NCI-H524 treated with DMSO at 0.1 percent for 48 hours (cell line): ENCODE measurements at regions not wholly inside any gene's neighbourhood (a gene's known extent, or its start where the extent isn't known, plus 50 kb on each side); places are given as distances from the start of the nearest gene placed in this dataset.

Experiments
- DNase-seq: peaks from one replicate; lab custom pipeline; 2025; lab: John Stamatoyannopoulos, UW

- no peak for DNase-seq
Measured at GRCh38 chr21:24894324-24894723, 713.0 kb downstream of the MRPL39 start.

- DNase-seq: no peak
Measured at GRCh38 chr21:24890021-24890420, 717.3 kb downstream of the MRPL39 start.

GRCh38 chr21:24881506-24881905, 725.8 kb downstream of the MRPL39 start:
- no peak for DNase-seq

GRCh38 chr21:24870633-24871032, 736.6 kb downstream of the MRPL39 start:
- DNase-seq: no peak

DNA sequence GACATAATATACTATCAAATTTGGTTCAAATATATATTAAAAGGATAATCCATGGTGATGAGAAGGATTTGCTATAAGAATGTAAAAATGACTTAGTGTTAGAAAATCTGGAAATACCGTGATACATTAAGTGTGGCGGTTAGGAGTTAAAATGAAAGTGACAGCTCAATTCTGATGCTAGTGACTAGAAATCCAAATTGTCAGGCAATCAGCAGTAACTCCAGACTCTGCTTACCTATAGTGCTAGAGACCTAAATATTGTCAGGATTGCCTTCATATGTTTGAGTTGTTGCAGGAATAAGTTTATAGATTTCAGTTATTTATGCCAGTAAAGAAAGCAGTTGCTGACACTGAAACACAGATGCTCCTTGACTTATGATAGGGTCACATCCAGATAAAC, 737.4 kb downstream of the MRPL39 start:
- no peak for DNase-seq

- no peak for DNase-seq
Measured at GRCh38 chr21:24868117-24868516, 739.2 kb downstream of the MRPL39 start.

- DNase-seq: no peak
Measured at GRCh38 chr21:24861471-24861870, 745.8 kb downstream of the MRPL39 start.

- no peak for DNase-seq
Measured at GRCh38 chr21:24856326-24856725, 751.0 kb downstream of the MRPL39 start.

GRCh38 chr21:24852610-24853195, 754.6 kb downstream of the MRPL39 start:
- DNase-seq: no peak

- no peak for DNase-seq
Measured at GRCh38 chr21:24850121-24850520, 757.2 kb downstream of the MRPL39 start.

- DNase-seq: no peak
Measured at GRCh38 chr21:24844671-24845070, 762.6 kb downstream of the MRPL39 start.

DNA sequence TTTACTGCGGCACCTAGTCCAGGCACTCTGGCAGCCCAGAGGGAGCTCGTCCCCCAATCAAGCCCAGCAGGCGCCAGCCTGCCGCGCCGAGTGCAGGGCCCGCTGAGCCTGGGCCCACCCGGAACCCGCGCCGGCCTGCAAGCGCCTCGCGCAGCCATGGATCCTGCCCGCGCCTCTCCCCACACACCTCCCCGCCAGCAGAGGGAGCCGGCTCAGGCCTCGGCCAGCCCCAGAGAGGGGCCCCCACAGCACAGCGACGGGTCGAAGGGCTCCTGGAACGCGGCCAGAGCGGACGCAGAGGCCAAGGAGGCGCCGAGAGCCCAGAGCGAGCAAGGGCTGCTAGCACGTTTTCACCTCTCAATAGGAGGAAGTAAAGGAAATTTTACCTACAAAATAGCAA, 767.0 kb downstream of the MRPL39 start:
- DNase-seq: no peak

DNA sequence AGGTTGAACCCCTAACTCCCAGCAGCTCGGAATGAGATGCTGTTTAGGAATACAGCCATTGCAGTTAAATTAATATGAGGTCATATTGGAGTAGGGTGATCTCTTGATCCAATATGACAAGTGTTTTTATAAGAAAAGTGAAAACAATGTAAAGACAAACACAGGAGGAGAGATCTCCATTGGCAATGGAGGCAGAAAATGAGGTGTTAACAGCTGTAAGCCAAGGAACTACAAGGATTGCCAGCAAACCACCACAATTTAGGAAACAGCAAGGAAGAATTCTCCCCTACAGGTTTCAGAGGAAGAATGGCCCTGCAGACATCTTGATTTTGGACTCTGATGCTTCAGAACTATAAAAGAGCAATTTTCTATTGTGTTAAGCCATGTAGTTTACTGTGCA, 774.3 kb downstream of the MRPL39 start:
- DNase-seq: no peak

GRCh38 chr21:24829397-24829796, 777.9 kb downstream of the MRPL39 start:
- no peak for DNase-seq

DNA sequence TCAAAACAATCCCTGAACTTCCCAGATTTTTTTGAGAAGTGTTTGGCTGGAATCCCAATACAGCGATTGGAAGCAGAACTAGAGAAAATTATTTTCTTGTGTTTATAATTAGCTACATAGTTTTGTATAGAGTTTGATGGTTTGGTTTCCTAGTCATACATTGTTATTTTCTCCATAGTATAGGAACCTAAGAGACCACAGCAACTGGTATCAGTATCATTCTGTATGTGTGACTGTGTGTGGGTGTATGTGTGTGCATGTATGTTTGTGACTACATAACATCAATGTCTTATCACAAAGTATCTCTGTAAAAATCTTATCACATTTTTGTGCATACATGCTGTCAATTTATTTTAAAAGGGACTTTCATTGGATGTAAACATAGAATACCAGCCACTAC, 780.5 kb downstream of the MRPL39 start:
- no peak for DNase-seq

- DNase-seq: no peak
Measured at GRCh38 chr21:24825348-24825747, 781.9 kb downstream of the MRPL39 start.

DNA sequence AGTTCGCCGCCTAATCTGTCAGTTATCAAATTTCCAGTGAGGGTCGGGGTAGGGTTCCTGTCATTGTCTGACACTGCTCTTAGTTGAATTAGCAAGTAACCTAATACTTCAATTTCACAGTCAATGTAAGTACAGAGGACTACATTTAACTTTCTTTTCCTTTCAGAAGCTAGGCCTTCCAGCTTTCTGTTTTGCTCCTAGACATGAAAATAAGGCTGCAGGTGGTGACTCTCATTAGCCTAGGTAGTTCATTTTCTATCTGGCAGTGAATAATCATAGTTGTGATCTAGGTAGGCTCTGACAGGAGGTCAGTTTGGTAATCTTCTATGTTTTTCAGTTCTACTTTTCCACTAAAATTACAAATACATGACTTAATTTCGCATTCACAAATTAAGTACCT, 783.1 kb downstream of the MRPL39 start:
- DNase-seq: no peak

DNA sequence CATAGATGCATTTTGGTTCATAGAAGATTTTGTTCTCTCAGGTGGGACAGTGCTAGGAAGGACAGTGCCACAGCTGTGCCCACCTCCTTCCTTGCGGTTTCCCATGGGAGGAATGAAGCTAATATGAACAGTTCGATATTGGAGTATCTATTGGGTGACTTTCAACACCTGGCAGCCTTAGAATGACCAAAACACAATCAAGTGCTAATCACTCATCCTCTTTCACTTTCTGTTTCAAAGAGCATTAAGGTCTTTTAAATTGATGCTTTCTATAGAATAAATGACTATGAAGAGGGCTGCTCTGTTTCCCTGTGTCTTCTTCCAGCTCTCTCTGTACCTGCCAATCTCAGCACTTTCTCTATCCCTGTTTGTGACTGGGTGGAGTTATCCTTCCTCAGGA, 784.0 kb downstream of the MRPL39 start:
- no peak for DNase-seq

DNA sequence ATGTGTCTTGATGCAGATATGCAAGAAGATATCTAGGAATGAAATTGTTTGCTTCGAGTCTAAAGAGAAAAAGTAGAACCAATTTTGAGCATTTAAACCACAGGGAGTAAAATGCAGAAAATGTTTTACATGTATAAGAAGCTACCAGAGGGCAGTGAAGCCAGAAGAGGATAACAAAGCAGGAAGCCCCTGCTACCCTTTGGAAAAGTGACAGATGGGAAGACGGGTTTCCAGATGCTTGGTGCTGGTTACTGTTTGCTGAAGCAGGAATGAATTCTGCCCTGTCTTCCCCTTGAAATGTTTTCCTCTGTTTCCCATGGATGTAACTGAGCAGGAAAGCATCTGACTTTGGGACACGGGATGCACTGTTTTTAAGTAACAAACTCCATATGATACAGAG, 822.2 kb downstream of the MRPL39 start:
- DNase-seq: peak; percentile 72

DNA sequence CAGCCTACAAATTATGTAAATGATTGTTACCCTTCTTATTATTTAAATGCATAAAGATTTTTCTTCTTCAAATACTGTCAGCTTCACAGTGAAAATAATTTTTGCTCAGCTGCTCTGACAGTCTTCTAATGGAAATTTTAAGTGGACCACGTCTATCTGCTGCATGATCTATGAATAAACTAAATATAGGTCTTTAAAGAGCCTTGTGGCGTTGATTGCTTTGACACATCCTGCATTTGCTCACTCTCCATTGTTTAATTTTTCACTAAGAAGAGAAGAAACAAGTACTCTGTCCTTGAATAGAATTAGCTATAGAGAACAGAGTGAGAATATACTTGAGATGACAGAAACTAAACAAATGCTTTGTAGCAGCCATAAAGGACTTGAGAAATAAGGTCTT, 826.1 kb downstream of the MRPL39 start:
- no peak for DNase-seq

DNA sequence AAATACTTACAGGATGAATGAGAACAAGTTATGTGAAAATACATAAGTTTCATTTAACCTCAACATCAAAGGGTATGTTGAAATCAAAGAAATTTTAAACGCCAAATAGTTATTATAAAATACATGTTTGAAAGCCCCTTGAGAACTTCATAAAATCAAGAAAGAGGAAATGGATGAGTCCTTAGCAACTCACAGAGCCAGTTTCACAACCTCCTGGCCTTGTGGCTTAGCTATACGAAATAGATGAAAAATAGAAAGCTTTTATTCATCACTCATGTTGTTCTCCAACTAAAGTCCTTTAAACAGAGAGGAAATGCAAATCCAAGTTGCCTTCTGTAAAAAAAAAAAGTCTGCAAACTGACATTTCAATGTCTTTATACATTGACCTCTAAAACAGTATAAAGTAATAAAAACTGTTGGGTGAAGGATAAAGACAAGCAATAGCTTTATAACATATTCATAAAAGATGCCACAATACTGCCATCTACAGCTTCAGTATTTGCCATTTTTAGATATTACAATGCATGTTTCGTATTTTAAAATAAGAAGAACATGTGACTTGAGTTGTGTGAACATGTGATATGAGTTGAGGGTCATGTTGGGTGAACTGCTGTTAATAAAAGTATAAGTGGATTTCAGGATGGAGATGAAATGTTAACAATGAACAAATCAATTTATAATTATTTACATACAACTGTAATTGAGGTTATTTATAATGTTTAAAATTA, 847.8 kb downstream of the MRPL39 start:
- DNase-seq: no peak

GRCh38 chr21:24738063-24738462, 869.2 kb downstream of the MRPL39 start:
- no peak for DNase-seq

- peak; percentile 90 for DNase-seq
Measured at GRCh38 chr21:24737296-24737850, 869.9 kb downstream of the MRPL39 start.

- DNase-seq: no peak
Measured at GRCh38 chr21:24730661-24731060, 876.6 kb downstream of the MRPL39 start.
